H9 (cell line): ENCODE measurements at regions not wholly inside any gene's neighbourhood (a gene's known extent, or its start where the extent isn't known, plus 50 kb on each side); places are given as distances from the start of the nearest gene placed in this dataset.

Source experiments
- DNase-seq: peaks from one replicate; pipeline ENCODE4 v3.0.0-alpha.2; 2017
- H2AFZ ChIP-seq: one replicate; pipeline ENCODE4 v1.6.1; 2013; ENCODE audit warnings: mild to moderate bottlenecking, low read length, control low read depth, moderate library complexity
- H2AK5ac ChIP-seq: 2 replicates; pipeline ENCODE4 v1.6.1; 2013; ENCODE audit warnings: low read length, control low read depth, mixed read lengths; ENCODE audit not compliant: insufficient read length
- H2BK120ac ChIP-seq: one replicate; pipeline ENCODE4 v1.6.1; 2013; ENCODE audit warnings: low read depth, mild to moderate bottlenecking, low read length, control low read depth, inconsistent platforms; ENCODE audit not compliant: poor library complexity, severe bottlenecking
- H2BK12ac ChIP-seq: 2 replicates; pipeline ENCODE4 v1.6.1; 2013; ENCODE audit warnings: low read length, control low read depth, mixed read lengths, low read depth; ENCODE audit not compliant: insufficient read length
- H2BK15ac ChIP-seq: 2 replicates; pipeline ENCODE4 v1.6.1; 2013; ENCODE audit warnings: low read depth, low read length, control low read depth
- H2BK20ac ChIP-seq: one replicate; pipeline ENCODE4 v1.6.1; 2013; ENCODE audit warnings: low read depth, mild to moderate bottlenecking, low read length, control low read depth, inconsistent platforms; ENCODE audit not compliant: poor library complexity, severe bottlenecking
- H2BK5ac ChIP-seq: 2 replicates; pipeline ENCODE4 v1.6.1; 2013; ENCODE audit warnings: low read length, control low read depth, mixed read lengths; ENCODE audit not compliant: insufficient read length
- H3K14ac ChIP-seq: 2 replicates; pipeline ENCODE4 v1.6.1; 2013; ENCODE audit warnings: low read length, control low read depth; ENCODE audit not compliant: insufficient read depth
- H3K18ac ChIP-seq: 2 replicates; pipeline ENCODE4 v1.6.1; 2013; ENCODE audit warnings: low read depth, mild to moderate bottlenecking, mixed read lengths, low read length, control low read depth; ENCODE audit not compliant: insufficient read length
- H3K23ac ChIP-seq: 2 replicates; pipeline ENCODE4 v1.6.1; 2013; ENCODE audit warnings: low read length, control low read depth, mixed read lengths, low read depth; ENCODE audit not compliant: insufficient read length
- H3K23me2 ChIP-seq: 2 replicates; pipeline ENCODE4 v1.6.1; 2013; ENCODE audit warnings: low read depth, mild to moderate bottlenecking, mixed read lengths, low read length, control low read depth; ENCODE audit not compliant: insufficient read length, poor library complexity, severe bottlenecking
- H3K27ac ChIP-seq: 2 replicates; pipeline ENCODE4 v1.5.1; 2013; ENCODE audit warnings: low read length, control low read depth, mixed read lengths, low read depth; ENCODE audit not compliant: insufficient read length
- H3K27me3 ChIP-seq: 2 replicates; pipeline ENCODE4 v1.6.1; 2013; ENCODE audit warnings: low read length, control low read depth, inconsistent platforms; ENCODE audit not compliant: insufficient read depth
- H3K4ac ChIP-seq: 2 replicates; pipeline ENCODE4 v1.6.1; 2013; ENCODE audit warnings: low read depth, mild to moderate bottlenecking, control low read depth, inconsistent platforms, low read length, moderate library complexity
- H3K4me1 ChIP-seq: 2 replicates; pipeline ENCODE4 v1.6.1; 2013; ENCODE audit warnings: low read length, control low read depth, inconsistent platforms; ENCODE audit not compliant: insufficient read depth
- H3K4me2 ChIP-seq: 2 replicates; pipeline ENCODE4 v1.6.1; 2013; ENCODE audit warnings: low read length, control low read depth, mixed read lengths; ENCODE audit not compliant: insufficient read length, insufficient read depth
- H3K56ac ChIP-seq: 2 replicates; pipeline ENCODE4 v1.6.1; 2013; ENCODE audit warnings: low read depth, mild to moderate bottlenecking, mixed read lengths, low read length, control low read depth; ENCODE audit not compliant: insufficient read length
- H3K79me1 ChIP-seq: 2 replicates; pipeline ENCODE4 v1.6.1; 2013; ENCODE audit warnings: low read depth, mild to moderate bottlenecking, moderate library complexity, low read length, control low read depth, inconsistent platforms; ENCODE audit not compliant: insufficient read depth, poor library complexity, severe bottlenecking
- H3K79me2 ChIP-seq: 2 replicates; pipeline ENCODE4 v1.6.1; 2013; ENCODE audit warnings: low read length, control low read depth, inconsistent platforms; ENCODE audit not compliant: insufficient read depth
- H3K9ac ChIP-seq: 2 replicates; pipeline ENCODE4 v1.6.1; 2013; ENCODE audit warnings: low read length, control low read depth, mixed read lengths; ENCODE audit not compliant: insufficient read length; ENCODE audit errors: extremely low read depth
- H3K9me3 ChIP-seq: one replicate; pipeline ENCODE4 v1.6.1; 2013; ENCODE audit warnings: low read depth, low read length, inconsistent platforms; ENCODE audit not compliant: control insufficient read depth
- H3T11ph ChIP-seq: one replicate; pipeline ENCODE4 v1.6.1; 2013; ENCODE audit warnings: mild to moderate bottlenecking, low read length, control low read depth, inconsistent platforms
- H4K20me1 ChIP-seq: one replicate; pipeline ENCODE4 v1.6.1; 2013; ENCODE audit not compliant: control insufficient read depth, insufficient read length, insufficient read depth
- H4K5ac ChIP-seq: 2 replicates; pipeline ENCODE4 v1.6.1; 2013; ENCODE audit warnings: low read depth, mild to moderate bottlenecking, mixed read lengths, low read length, control low read depth; ENCODE audit not compliant: insufficient read length
- H4K8ac ChIP-seq: replicated peaks from 2 replicates; pipeline ENCODE4 v1.6.1; 2013; ENCODE audit warnings: low read length, control low read depth, mixed read lengths, low read depth; ENCODE audit not compliant: insufficient read length
- H4K91ac ChIP-seq: 2 replicates; pipeline ENCODE4 v1.6.1; 2013; ENCODE audit warnings: low read depth, mild to moderate bottlenecking, moderate library complexity, mixed read lengths, low read length, control low read depth; ENCODE audit not compliant: insufficient read length
- H3K27ac Mint-ChIP-seq, 3 experiments: 2 replicates in 2 of 3; 3 replicates in 1 of 3; pipeline ENCODE4 v1.8.0; 2020 to 2021; ENCODE audit warnings: mixed read lengths in 3 of 3, mild to moderate bottlenecking in 1 of 3, moderate library complexity in 1 of 3
- H3K27me3 Mint-ChIP-seq: 2 replicates; pipeline ENCODE4 v1.8.0; 2021; ENCODE audit warnings: low read depth, mild to moderate bottlenecking, moderate library complexity, mixed read lengths
- H3K36me3 Mint-ChIP-seq, 3 experiments: 2 replicates in 2 of 3; 3 replicates in 1 of 3; pipeline ENCODE4 v1.8.0; 2020 to 2021; ENCODE audit warnings: low read depth in 3 of 3, mixed read lengths in 3 of 3; ENCODE audit not compliant: insufficient read depth in 1 of 3
- H3K4me1 Mint-ChIP-seq, 2 experiments: 2 replicates each; pipeline ENCODE4 v1.8.0; 2020; ENCODE audit warnings: mixed read lengths in 2 of 2
- H3K4me3 Mint-ChIP-seq, 2 experiments: 2 replicates in 1 of 2; 3 replicates in 1 of 2; pipeline ENCODE4 v1.8.0; 2020 to 2021; ENCODE audit warnings: mild to moderate bottlenecking in 2 of 2, mixed read lengths in 2 of 2, moderate library complexity in 1 of 2
- H3K9me3 Mint-ChIP-seq, 2 experiments: 2 replicates in 1 of 2; 3 replicates in 1 of 2; pipeline ENCODE4 v1.8.0; 2020; ENCODE audit warnings: mild to moderate bottlenecking in 2 of 2, mixed read lengths in 2 of 2, moderate library complexity in 1 of 2
- WGBS: extraction: QIAGEN DNeasy Blood & Tissue Kit; methylation state at CpG from one replicate; pipeline ENCODE4 v1.1.7; 2013; ENCODE audit warnings: missing lambda C conversion rate, low lambda C conversion rate, mixed read lengths; ENCODE audit not compliant: insufficient read length; ENCODE audit errors: extremely low coverage; 5-methylcytosine and 5-hydroxymethylcytosine counted together
- TF ChIP-seq, protein P1 (sequence below): fragments of 200-600 bp; sonication (generic); conservative IDR thresholded peaks from 3 replicates; pipeline ENCODE4 v1.8.0; 2021; ENCODE audit warnings: antibody characterized with exemption, mild to moderate bottlenecking

DNA sequence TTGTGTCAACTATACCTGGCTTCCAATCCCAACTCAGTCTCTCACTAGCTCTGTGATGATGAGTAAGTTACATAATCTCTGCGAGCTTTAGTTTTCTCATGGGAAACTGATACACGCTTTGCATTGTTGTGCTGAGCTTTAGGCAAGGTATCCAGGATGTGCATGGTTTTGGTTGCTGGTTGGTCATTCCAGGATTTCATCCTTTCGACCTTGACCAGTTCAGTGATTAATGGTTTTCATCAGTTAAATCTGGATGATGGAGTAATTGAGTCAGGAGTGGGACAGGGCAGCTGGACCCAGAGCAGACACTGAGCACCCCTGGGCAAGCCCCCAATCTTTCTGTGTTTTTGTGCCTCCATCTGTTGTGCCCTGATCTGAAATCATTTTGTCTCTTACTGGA lies 417.3 kb upstream of the CADM1 start:
- no peak overlapping the region for H3K27ac Mint-ChIP-seq
- no peak overlapping the region for H3K23ac ChIP-seq
- H2BK20ac ChIP-seq, result no peak overlapping the region
- H3K79me2 ChIP-seq, result no peaks in the 10 kb centered on the region
- H3K9ac ChIP-seq, result no peak overlapping the region
- H4K91ac ChIP-seq, result no peak overlapping the region
- DNase-seq, result no peak
- H3K18ac ChIP-seq, result no peak overlapping the region
- no peaks in the 10 kb centered on the region for H3K27me3 ChIP-seq
- no peak overlapping the region for H2BK5ac ChIP-seq
- no peak overlapping the region for H2AK5ac ChIP-seq
- no peak overlapping the region for H3K56ac ChIP-seq
- H2BK15ac ChIP-seq, result no peak overlapping the region
- no peak overlapping the region for H2AFZ ChIP-seq
- no peak overlapping the region for H3K4me3 Mint-ChIP-seq
- H3K4ac ChIP-seq, result no peak overlapping the region
- no peak overlapping the region for H4K5ac ChIP-seq
- H3K4me1 ChIP-seq, result no peaks in the 10 kb centered on the region
- H3K27ac ChIP-seq, result no peak overlapping the region
- WGBS, result no CpG with 5 or more reads among the region's 3 CpGs
- H2BK12ac ChIP-seq, result no peak overlapping the region
- no peak overlapping the region for H3T11ph ChIP-seq
- H3K9me3 Mint-ChIP-seq, result no peaks in the 10 kb centered on the region; a peak in 1 of 5 replicates
- no peak overlapping the region for H3K14ac ChIP-seq
- H3K4me2 ChIP-seq, result no peak overlapping the region
- TF ChIP-seq, protein P1, sequence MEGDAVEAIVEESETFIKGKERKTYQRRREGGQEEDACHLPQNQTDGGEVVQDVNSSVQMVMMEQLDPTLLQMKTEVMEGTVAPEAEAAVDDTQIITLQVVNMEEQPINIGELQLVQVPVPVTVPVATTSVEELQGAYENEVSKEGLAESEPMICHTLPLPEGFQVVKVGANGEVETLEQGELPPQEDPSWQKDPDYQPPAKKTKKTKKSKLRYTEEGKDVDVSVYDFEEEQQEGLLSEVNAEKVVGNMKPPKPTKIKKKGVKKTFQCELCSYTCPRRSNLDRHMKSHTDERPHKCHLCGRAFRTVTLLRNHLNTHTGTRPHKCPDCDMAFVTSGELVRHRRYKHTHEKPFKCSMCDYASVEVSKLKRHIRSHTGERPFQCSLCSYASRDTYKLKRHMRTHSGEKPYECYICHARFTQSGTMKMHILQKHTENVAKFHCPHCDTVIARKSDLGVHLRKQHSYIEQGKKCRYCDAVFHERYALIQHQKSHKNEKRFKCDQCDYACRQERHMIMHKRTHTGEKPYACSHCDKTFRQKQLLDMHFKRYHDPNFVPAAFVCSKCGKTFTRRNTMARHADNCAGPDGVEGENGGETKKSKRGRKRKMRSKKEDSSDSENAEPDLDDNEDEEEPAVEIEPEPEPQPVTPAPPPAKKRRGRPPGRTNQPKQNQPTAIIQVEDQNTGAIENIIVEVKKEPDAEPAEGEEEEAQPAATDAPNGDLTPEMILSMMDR, result no peak
- H4K8ac ChIP-seq, result no peak overlapping the region
- no peaks in the 10 kb centered on the region for H4K20me1 ChIP-seq
- H3K4me1 Mint-ChIP-seq, result peaks cover 0 to 14% of the 10 kb centered on the region in 2 experiments; a peak in 2 of 4 replicates
- no peaks in the 10 kb centered on the region for H3K23me2 ChIP-seq
- peaks cover 54% of the 10 kb centered on the region for H3K27me3 Mint-ChIP-seq
- H2BK120ac ChIP-seq, result no peak overlapping the region
- H3K36me3 Mint-ChIP-seq, result no peaks in the 10 kb centered on the region; a peak in 1 of 7 replicates
- no peaks in the 10 kb centered on the region for H3K9me3 ChIP-seq
- no peaks in the 10 kb centered on the region for H3K79me1 ChIP-seq
